ENCODE measurements at regions not wholly inside any gene's neighbourhood (a gene's known extent, or its start where the extent isn't known, plus 50 kb on each side); places are given as distances from the start of the nearest gene placed in this dataset.
A peak's percentile ranks its signal among the peaks of the same experiment; 100 is the strongest.
"Not testable (repeated sequence)": the region's sequence is repeated elsewhere in the genome, so short reads cannot be mapped to it uniquely, and the experiment has no call there.

DNA sequence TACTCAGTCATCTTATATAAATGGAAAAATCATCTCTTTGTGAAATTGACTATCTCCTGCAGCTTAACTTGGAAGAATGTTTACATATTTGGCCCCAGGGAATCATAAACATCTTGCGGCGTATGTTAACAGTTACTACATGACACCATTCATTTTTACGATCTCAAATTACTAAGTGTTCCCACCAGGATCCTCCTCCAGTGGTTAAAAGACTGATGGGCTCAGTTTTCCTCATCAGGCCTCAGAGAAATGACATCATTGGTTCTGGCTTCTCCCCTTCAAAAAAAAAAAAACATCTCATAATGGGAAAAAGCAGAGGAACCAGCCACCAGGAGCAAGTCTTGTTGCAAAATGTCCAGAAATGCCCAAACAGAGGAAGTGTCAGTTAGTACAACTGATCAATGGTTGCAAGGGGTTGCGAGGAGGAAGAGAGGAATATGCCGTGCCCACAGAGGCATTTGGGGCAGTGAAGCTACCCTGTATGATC is 70.5 kb upstream of the LIPC start:
- Mint-ChIP-seq H3K27me3 (ENCODE audit: low read depth in 2 of 2) (no peaks in the 10 kb centered on the region), H3K36me3 (peaks cover 6% of the 10 kb centered on the region), H3K9me3 (peaks cover 0 to 2% of the 10 kb centered on the region in 2 donors), H3K4me1 (peaks cover 27 to 45% of the 10 kb centered on the region in 2 donors), H3K27ac (no peak overlapping the region), H3K4me3 (no peak overlapping the region)
- ATAC-seq (no peak), DNase-seq (no peak)
- Histone ChIP-seq H3K9me3 (ENCODE audit: control insufficient read depth, insufficient read depth, low read length) (no peaks in the 10 kb centered on the region), H3K27ac (ENCODE audit: low read length) (no peak overlapping the region), H3K27me3 (ENCODE audit: control insufficient read depth, insufficient read depth, low read length) (no peaks in the 10 kb centered on the region), H3K4me3 (ENCODE audit: low read length) (no peak overlapping the region), H3K4me1 (ENCODE audit: control insufficient read depth, insufficient read depth, low read length) (peaks cover 13% of the 10 kb centered on the region), H3K36me3 (ENCODE audit: control insufficient read depth, insufficient read depth, low read length) (no peaks in the 10 kb centered on the region)
- intact Hi-C loops (cut with micrococcal nuclease): loop anchor here (10.0 kb wide), 1 partner anchor 87 kb away; no protein-coding TSS in a partner anchor
- TF ChIP-seq, protein P1, sequence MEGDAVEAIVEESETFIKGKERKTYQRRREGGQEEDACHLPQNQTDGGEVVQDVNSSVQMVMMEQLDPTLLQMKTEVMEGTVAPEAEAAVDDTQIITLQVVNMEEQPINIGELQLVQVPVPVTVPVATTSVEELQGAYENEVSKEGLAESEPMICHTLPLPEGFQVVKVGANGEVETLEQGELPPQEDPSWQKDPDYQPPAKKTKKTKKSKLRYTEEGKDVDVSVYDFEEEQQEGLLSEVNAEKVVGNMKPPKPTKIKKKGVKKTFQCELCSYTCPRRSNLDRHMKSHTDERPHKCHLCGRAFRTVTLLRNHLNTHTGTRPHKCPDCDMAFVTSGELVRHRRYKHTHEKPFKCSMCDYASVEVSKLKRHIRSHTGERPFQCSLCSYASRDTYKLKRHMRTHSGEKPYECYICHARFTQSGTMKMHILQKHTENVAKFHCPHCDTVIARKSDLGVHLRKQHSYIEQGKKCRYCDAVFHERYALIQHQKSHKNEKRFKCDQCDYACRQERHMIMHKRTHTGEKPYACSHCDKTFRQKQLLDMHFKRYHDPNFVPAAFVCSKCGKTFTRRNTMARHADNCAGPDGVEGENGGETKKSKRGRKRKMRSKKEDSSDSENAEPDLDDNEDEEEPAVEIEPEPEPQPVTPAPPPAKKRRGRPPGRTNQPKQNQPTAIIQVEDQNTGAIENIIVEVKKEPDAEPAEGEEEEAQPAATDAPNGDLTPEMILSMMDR (IDR thresholded peaks at IDR 0.05): no peak
- 85% methylated on average over 5 of the region's 5 CpGs for WGBS (ENCODE audit: insufficient coverage)

DNA sequence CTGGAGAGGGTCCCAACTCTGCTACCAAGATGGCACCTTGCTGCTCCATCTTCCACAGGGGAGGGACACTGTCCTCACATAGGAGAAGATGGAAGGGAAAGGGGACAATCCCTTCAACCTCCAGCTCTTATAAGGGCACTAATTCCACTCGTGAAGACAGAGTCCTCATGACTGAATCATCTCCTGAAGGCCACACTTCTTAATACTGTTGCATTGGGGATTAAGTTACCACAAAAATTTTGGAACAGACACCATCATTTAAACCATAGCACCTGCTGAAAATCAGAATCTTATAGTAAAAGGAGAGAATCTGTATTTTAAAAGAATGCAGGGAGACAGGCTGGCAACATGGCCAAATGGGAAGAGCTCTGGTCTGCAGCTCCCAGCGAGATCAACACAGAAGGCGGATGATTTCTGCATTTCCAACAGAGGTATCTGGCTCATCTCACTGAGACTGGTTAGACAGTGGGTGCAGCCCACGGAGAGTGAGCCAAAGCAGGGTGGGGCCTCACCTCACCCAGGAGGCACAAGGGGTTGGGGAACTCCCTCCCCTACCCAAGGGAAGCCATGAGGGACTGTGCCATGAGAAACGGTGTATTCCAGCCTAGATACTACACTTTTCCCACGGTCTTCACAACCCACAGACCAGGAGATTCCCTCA is 69.4 kb upstream of the LIPC start:
- H3K4me1 ChIP-seq (ENCODE audit: control insufficient read depth, insufficient read depth, low read length): peaks cover 13% of the 10 kb centered on the region
- intact Hi-C loops (cut with micrococcal nuclease): loop anchor here (10.0 kb wide), 1 partner anchor 88 kb away; no protein-coding TSS in a partner anchor
- Mint-ChIP-seq H3K36me3 (peaks cover 6% of the 10 kb centered on the region), H3K27ac (peak overlapping the region in 1 of 2 donors; percentile 66), H3K4me3 (peak overlapping the region; percentile 55), H3K27me3 (ENCODE audit: low read depth in 2 of 2) (no peaks in the 10 kb centered on the region), H3K4me1 (peaks cover 27 to 42% of the 10 kb centered on the region in 2 donors), H3K9me3 (peaks cover 0 to 2% of the 10 kb centered on the region in 2 donors)
- TF ChIP-seq, protein P1 (IDR thresholded peaks at IDR 0.05): no peak
- ATAC-seq: no peak
- H3K27me3 ChIP-seq (ENCODE audit: control insufficient read depth, insufficient read depth, low read length): no peaks in the 10 kb centered on the region
- no peak overlapping the region for H3K4me3 ChIP-seq (ENCODE audit: low read length)
- WGBS (ENCODE audit: insufficient coverage): 73% methylated on average over 6 of the region's 6 CpGs
- no peak overlapping the region for H3K27ac ChIP-seq (ENCODE audit: low read length)
- H3K36me3 ChIP-seq (ENCODE audit: control insufficient read depth, insufficient read depth, low read length): no peaks in the 10 kb centered on the region
- H3K9me3 ChIP-seq (ENCODE audit: control insufficient read depth, insufficient read depth, low read length): no peaks in the 10 kb centered on the region
- no peak for DNase-seq

DNA sequence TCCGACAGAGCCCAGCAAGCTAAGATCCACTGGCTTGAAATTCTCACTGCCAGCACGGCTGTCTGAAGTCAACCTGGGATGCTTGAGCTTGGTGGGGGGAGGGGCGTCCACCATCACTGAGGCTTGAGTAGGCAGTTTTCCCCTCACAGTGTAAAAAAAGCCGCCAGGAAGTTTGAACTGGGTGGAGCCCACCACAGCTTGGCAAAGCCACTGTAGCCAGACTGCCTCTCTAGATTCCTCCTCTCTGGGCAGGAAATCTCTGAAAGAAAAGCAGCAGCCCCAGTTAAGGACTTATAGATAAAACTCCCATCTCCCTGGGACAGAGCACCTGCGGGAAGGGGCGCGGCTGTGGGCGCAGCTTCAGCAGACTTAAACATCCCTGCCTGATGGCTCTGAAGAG is 68.7 kb upstream of the LIPC start:
- not testable (repeated sequence) for H3K9me3 ChIP-seq (ENCODE audit: control insufficient read depth, insufficient read depth, low read length); DNase-seq; H3K9me3 Mint-ChIP-seq; H3K27ac ChIP-seq (ENCODE audit: low read length); H3K36me3 ChIP-seq (ENCODE audit: control insufficient read depth, insufficient read depth, low read length); H3K27ac Mint-ChIP-seq; H3K4me3 ChIP-seq (ENCODE audit: low read length); H3K27me3 Mint-ChIP-seq (ENCODE audit: low read depth in 2 of 2); H3K4me3 Mint-ChIP-seq; H3K36me3 Mint-ChIP-seq; ATAC-seq; H3K27me3 ChIP-seq (ENCODE audit: control insufficient read depth, insufficient read depth, low read length)
- H3K4me1 Mint-ChIP-seq: peaks cover 31 to 35% of the 10 kb centered on the region in 2 donors
- intact Hi-C loops (cut with micrococcal nuclease): loop anchor here (10.0 kb wide), 1 partner anchor 88 kb away; no protein-coding TSS in a partner anchor
- WGBS (ENCODE audit: insufficient coverage): 29% methylated on average over 8 of the region's 8 CpGs
- peaks cover 13% of the 10 kb centered on the region for H3K4me1 ChIP-seq (ENCODE audit: control insufficient read depth, insufficient read depth, low read length)

DNA sequence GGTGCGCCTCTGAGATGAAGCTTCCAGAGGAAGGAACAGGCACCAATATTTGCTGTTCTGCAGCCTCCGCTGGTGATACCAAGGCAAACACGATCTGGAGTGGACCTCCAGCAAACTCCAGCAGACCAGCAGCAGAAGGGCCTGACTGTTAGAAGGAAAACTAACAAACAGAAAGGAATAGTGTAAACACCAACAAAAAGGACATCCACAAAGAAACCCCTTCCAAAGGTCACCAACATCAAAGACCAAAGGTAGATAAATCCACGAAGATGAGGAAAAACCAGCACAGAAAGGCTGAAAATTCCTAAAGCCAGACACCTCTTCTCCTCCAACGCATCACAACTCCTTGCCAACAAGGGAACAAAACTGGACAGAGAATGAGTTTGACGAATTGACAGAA is 68.1 kb upstream of the LIPC start:
- not testable (repeated sequence) for H3K27ac Mint-ChIP-seq; H3K36me3 ChIP-seq (ENCODE audit: control insufficient read depth, insufficient read depth, low read length); H3K9me3 Mint-ChIP-seq; DNase-seq; H3K4me3 Mint-ChIP-seq; H3K9me3 ChIP-seq (ENCODE audit: control insufficient read depth, insufficient read depth, low read length); H3K27me3 ChIP-seq (ENCODE audit: control insufficient read depth, insufficient read depth, low read length); H3K4me3 ChIP-seq (ENCODE audit: low read length); ATAC-seq; H3K36me3 Mint-ChIP-seq; H3K27me3 Mint-ChIP-seq (ENCODE audit: low read depth in 2 of 2); H3K27ac ChIP-seq (ENCODE audit: low read length)
- intact Hi-C loops (cut with micrococcal nuclease): loop anchor here (10.0 kb wide), 1 partner anchor 89 kb away; no protein-coding TSS in a partner anchor
- peaks cover 32 to 33% of the 10 kb centered on the region in 2 donors for H3K4me1 Mint-ChIP-seq
- H3K4me1 ChIP-seq (ENCODE audit: control insufficient read depth, insufficient read depth, low read length): peaks cover 13% of the 10 kb centered on the region
- WGBS (ENCODE audit: insufficient coverage): 92% methylated on average over 4 of the region's 6 CpGs

DNA sequence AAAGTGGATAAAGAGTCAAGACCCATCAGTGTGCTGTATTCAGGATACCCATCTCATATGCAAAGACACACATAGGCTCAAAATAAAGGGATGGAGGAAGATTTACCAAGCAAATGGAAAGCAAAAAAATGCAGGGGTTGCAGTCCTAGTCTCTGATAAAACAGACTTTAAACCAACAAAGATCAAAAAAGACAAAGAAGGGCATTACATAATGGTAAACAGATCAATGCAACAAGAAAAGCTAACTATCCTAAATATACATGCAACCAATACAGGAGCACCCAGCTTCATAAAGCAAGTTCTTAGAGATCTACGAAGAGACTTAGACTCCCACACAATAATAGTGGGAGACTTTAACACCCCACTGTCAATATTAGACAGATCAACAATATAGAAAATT is 66.7 kb upstream of the LIPC start:
- not testable (repeated sequence) for DNase-seq; H3K27me3 Mint-ChIP-seq (ENCODE audit: low read depth in 2 of 2); H3K36me3 Mint-ChIP-seq; H3K27ac Mint-ChIP-seq; H3K27ac ChIP-seq (ENCODE audit: low read length); H3K4me3 ChIP-seq (ENCODE audit: low read length); ATAC-seq; H3K4me3 Mint-ChIP-seq; H3K36me3 ChIP-seq (ENCODE audit: control insufficient read depth, insufficient read depth, low read length); H3K9me3 ChIP-seq (ENCODE audit: control insufficient read depth, insufficient read depth, low read length); H3K9me3 Mint-ChIP-seq; H3K27me3 ChIP-seq (ENCODE audit: control insufficient read depth, insufficient read depth, low read length)
- peaks cover 18% of the 10 kb centered on the region for H3K4me1 ChIP-seq (ENCODE audit: control insufficient read depth, insufficient read depth, low read length)
- 100% methylated on average over 1 of the region's 1 CpG for WGBS (ENCODE audit: insufficient coverage)
- H3K4me1 Mint-ChIP-seq: peaks cover 40 to 41% of the 10 kb centered on the region in 2 donors
- intact Hi-C loops (cut with micrococcal nuclease): loop anchor here (10.0 kb wide), 1 partner anchor 90 kb away; no protein-coding TSS in a partner anchor

Data from natural killer cell (primary cell).